Liver (tissue), 7 donors: ENCODE measurements at regions not wholly inside any gene's neighbourhood (a gene's known extent, or its start where the extent isn't known, plus 50 kb on each side); places are given as distances from the start of the nearest gene placed in this dataset.

Source experiments
- DNase-seq: peaks from one replicate; pipeline ENCODE4 v3.0.0-alpha.2; 2017; ENCODE audit warnings: low spot score
- H3K27ac ChIP-seq, 2 donors: one replicate each; pipeline ENCODE4 v1.7.0; 2013; ENCODE audit warnings: inconsistent platforms in 2 of 2, low read length in 2 of 2, control low read depth in 1 of 2, low read depth in 1 of 2, mild to moderate bottlenecking in 1 of 2
- H3K27me3 ChIP-seq, 4 donors: one replicate each; pipeline versions ENCODE4 v1.6.1 to v1.7.0; 2013; ENCODE audit warnings: low read length in 3 of 4, inconsistent platforms in 1 of 4, mild to moderate bottlenecking in 1 of 4, moderate library complexity in 1 of 4; ENCODE audit not compliant: control insufficient read depth in 4 of 4, insufficient read depth in 4 of 4
- H3K36me3 ChIP-seq, 4 donors: one replicate each; pipeline versions ENCODE4 v1.6.1 to v1.7.0; 2013; ENCODE audit warnings: low read length in 3 of 4, mild to moderate bottlenecking in 3 of 4, low read depth in 1 of 4, moderate library complexity in 1 of 4; ENCODE audit not compliant: control insufficient read depth in 4 of 4, insufficient read depth in 3 of 4
- H3K4me1 ChIP-seq, 4 donors: one replicate each; pipeline versions ENCODE4 v1.6.1 to v1.7.0; 2013; ENCODE audit warnings: low read length in 3 of 4, mild to moderate bottlenecking in 3 of 4, moderate library complexity in 1 of 4; ENCODE audit not compliant: control insufficient read depth in 4 of 4, insufficient read depth in 4 of 4
- H3K4me3 ChIP-seq, 3 donors: one replicate each; pipeline versions ENCODE4 v1.6.1 to v1.7.0; 2013; ENCODE audit warnings: low read length in 3 of 3, control low read depth in 1 of 3, low read depth in 1 of 3, mild to moderate bottlenecking in 1 of 3
- H3K9ac ChIP-seq, 2 donors: one replicate each; pipeline ENCODE4 v1.7.0; 2013; ENCODE audit warnings: low read length in 2 of 2, mild to moderate bottlenecking in 2 of 2, moderate library complexity in 2 of 2, control low read depth in 1 of 2, low read depth in 1 of 2
- H3K9me3 ChIP-seq, 4 donors: one replicate each; pipeline versions ENCODE4 v1.6.1 to v1.7.0; 2013; ENCODE audit warnings: low read length in 3 of 4; ENCODE audit not compliant: control insufficient read depth in 4 of 4
- ATF3 ChIP-seq: IDR thresholded peaks from 2 replicates; pipeline ENCODE4 v1.6.1; 2016; ENCODE audit warnings: antibody characterized with exemption
- EGR1 ChIP-seq, 2 donors: IDR thresholded peaks; 2 replicates each; pipeline ENCODE4 v1.6.1; 2016 to 2018; ENCODE audit warnings: antibody characterized with exemption in 2 of 2, low read depth in 2 of 2
- FOXA1 ChIP-seq: IDR thresholded peaks from 2 replicates; pipeline ENCODE4 v1.6.1; 2016; ENCODE audit warnings: antibody characterized with exemption
- GABPA ChIP-seq, 2 donors: IDR thresholded peaks in 1 of 2; conservative IDR thresholded peaks in 1 of 2; 2 replicates each; pipeline ENCODE4 v1.6.1; 2016; ENCODE audit warnings: antibody characterized with exemption in 2 of 2, mild to moderate bottlenecking in 1 of 2, moderate library complexity in 1 of 2
- HNF4A ChIP-seq, 2 donors: conservative IDR thresholded peaks; 2 replicates each; pipeline ENCODE4 v1.6.1; 2016; ENCODE audit warnings: antibody characterized with exemption in 2 of 2, mild to moderate bottlenecking in 2 of 2
- JUND ChIP-seq, 2 donors: IDR thresholded peaks; 2 replicates each; pipeline ENCODE4 v1.6.1; 2016; ENCODE audit warnings: antibody characterized with exemption in 2 of 2
- MAX ChIP-seq: IDR thresholded peaks from 2 replicates; pipeline ENCODE4 v1.6.1; 2016; ENCODE audit warnings: antibody characterized with exemption
- NR2F2 ChIP-seq: IDR thresholded peaks from 2 replicates; pipeline ENCODE4 v1.6.1; 2016; ENCODE audit warnings: antibody characterized with exemption
- RAD21 ChIP-seq, 2 donors: IDR thresholded peaks; 2 replicates each; pipeline ENCODE4 v1.6.1; 2016; ENCODE audit warnings: antibody characterized with exemption in 2 of 2, mild to moderate bottlenecking in 2 of 2
- REST ChIP-seq: IDR thresholded peaks from 2 replicates; pipeline ENCODE4 v1.6.1; 2016; ENCODE audit warnings: antibody characterized with exemption, mild to moderate bottlenecking
- RXRA ChIP-seq, 2 donors: IDR thresholded peaks; 2 replicates each; pipeline ENCODE4 v1.6.1; 2017 to 2018; ENCODE audit warnings: antibody characterized with exemption in 2 of 2, mild to moderate bottlenecking in 1 of 2
- SP1 ChIP-seq: IDR thresholded peaks from 2 replicates; pipeline ENCODE4 v1.6.1; 2018; ENCODE audit warnings: antibody characterized with exemption, mild to moderate bottlenecking
- TAF1 ChIP-seq: conservative IDR thresholded peaks from 2 replicates; pipeline ENCODE4 v1.6.1; 2016; ENCODE audit warnings: antibody characterized with exemption, mild to moderate bottlenecking
- YY1 ChIP-seq: IDR thresholded peaks from 2 replicates; pipeline ENCODE4 v1.6.1; 2016; ENCODE audit warnings: antibody characterized with exemption, mild to moderate bottlenecking
- ZBTB33 ChIP-seq: IDR thresholded peaks from 2 replicates; pipeline ENCODE4 v1.6.1; 2016; ENCODE audit warnings: antibody characterized with exemption
- WGBS: extraction: QIAGEN DNeasy Blood & Tissue Kit; methylation state at CpG from one replicate; pipeline ENCODE4 v1.1.7; 2013; 5-methylcytosine and 5-hydroxymethylcytosine counted together
- donor health status: healthy.
- donor health status: healthy.
- donor health status: healthy.
- donor health status: healthy.

- Histone ChIP-seq H3K27me3 (no peaks in the 10 kb centered on the region), H3K36me3 (no peaks in the 10 kb centered on the region), H3K27ac (no peak overlapping the region), H3K9me3 (no peaks in the 10 kb centered on the region), H3K4me1 (peaks cover 6 to 16% (median 10%) of the 10 kb centered on the region in 4 donors), H3K4me3 (no peak overlapping the region), H3K9ac (no peak overlapping the region)
- DNase-seq = no peak
- WGBS = 93% methylated on average over 1 of the region's 1 CpG
- no peak for TF ChIP-seq EGR1 (IDR thresholded peaks at IDR 0.05; ENCODE audit: low read depth in 2 of 2)
- no peak for TF ChIP-seq GABPA (IDR thresholded peaks at IDR 0.05 in 1 of 2, conservative IDR thresholded peaks at IDR 0.05 in 1 of 2)
- TF ChIP-seq RXRA (IDR thresholded peaks at IDR 0.05) = no peak
- TF ChIP-seq JUND (IDR thresholded peaks at IDR 0.05) = no peak
- TF ChIP-seq ATF3 = no peak
- TF ChIP-seq SP1 = no peak
- TF ChIP-seq MAX = no peak
- no peak for TF ChIP-seq HNF4A (conservative IDR thresholded peaks at IDR 0.05)
- no peak for TF ChIP-seq YY1
- TF ChIP-seq FOXA1 = no peak
Measured at GRCh38 chr6:87817183-87817582, 115.2 kb upstream of the AKIRIN2 start.

- no peaks in the 10 kb centered on the region for H3K9me3 ChIP-seq
- no peaks in the 10 kb centered on the region for H3K27me3 ChIP-seq
- H3K4me1 ChIP-seq = peaks cover 0 to 7% (median 6%) of the 10 kb centered on the region in 4 donors
- TF ChIP-seq MAX = no peak
- TF ChIP-seq YY1 = no peak
- TF ChIP-seq ZBTB33 = no peak
- 91% methylated on average over 1 of the region's 1 CpG for WGBS
- H3K27ac ChIP-seq = no peak overlapping the region
- H3K36me3 ChIP-seq = no peaks in the 10 kb centered on the region
- no peak overlapping the region for H3K4me3 ChIP-seq
- H3K9ac ChIP-seq = no peak overlapping the region
- no peak for DNase-seq
Measured at GRCh38 chr6:87815449-87815848, 113.4 kb upstream of the AKIRIN2 start.

GRCh38 chr6:87808005-87808757, 106.1 kb upstream of the AKIRIN2 start:
- no peaks in the 10 kb centered on the region for H3K9me3 ChIP-seq
- H3K27me3 ChIP-seq = no peaks in the 10 kb centered on the region
- H3K4me3 ChIP-seq = no peak overlapping the region
- H3K4me1 ChIP-seq = peaks cover 0 to 12% (median 8%) of the 10 kb centered on the region in 4 donors
- WGBS = 83% methylated on average over 5 of the region's 5 CpGs
- no peak for TF ChIP-seq ZBTB33
- TF ChIP-seq YY1 = no peak
- no peak for TF ChIP-seq NR2F2
- TF ChIP-seq ATF3 = no peak
- TF ChIP-seq MAX = no peak
- TF ChIP-seq RAD21 (IDR thresholded peaks at IDR 0.05) = no peak
- no peak for TF ChIP-seq REST
- TF ChIP-seq JUND (IDR thresholded peaks at IDR 0.05) = no peak
- TF ChIP-seq GABPA (IDR thresholded peaks at IDR 0.05 in 1 of 2, conservative IDR thresholded peaks at IDR 0.05 in 1 of 2) = no peak
- TF ChIP-seq TAF1 = no peak
- no peak overlapping the region for H3K9ac ChIP-seq
- H3K36me3 ChIP-seq = no peaks in the 10 kb centered on the region
- no peak for DNase-seq
- H3K27ac ChIP-seq = no peak overlapping the region
